Caco-2 (cell line): ENCODE measurements at regions not wholly inside any gene's neighbourhood (a gene's known extent, or its start where the extent isn't known, plus 50 kb on each side); places are given as distances from the start of the nearest gene placed in this dataset.
"Not testable (repeated sequence)": the region's sequence is repeated elsewhere in the genome, so short reads cannot be mapped to it uniquely, and the experiment has no call there.

Experiments used
- BruUV-seq: library from RNA; stranded (reverse); fragments of 400-500 nt; replicated peaks from 2 replicates; lab custom pipeline; 2021; lab: Mats Ljungman, UMichigan
- CTCF ChIA-PET: fragments of 300-600 bp; sonication (Branson Sonifier 250); formaldehyde crosslinking; loops from one replicate; lab custom pipeline; 2022; ENCODE audit warnings: antibody characterized with exemption; lab: Charles Lee
- POLR2A ChIA-PET: fragments of 300-600 bp; sonication (Branson Sonifier 250); formaldehyde crosslinking; loops from one replicate; lab custom pipeline; 2022; ENCODE audit warnings: antibody characterized with exemption; lab: Charles Lee
- DNase-seq, 2 experiments: peaks; one replicate each; pipeline versions ENCODE4 v3.0.0 to v3.0.0-alpha.2; 2020 to 2022
- H3K27me3 ChIP-seq: replicated peaks from 2 replicates; pipeline ENCODE4 v1.6.0; 2011; ENCODE audit warnings: low read length; ENCODE audit not compliant: control insufficient read depth, insufficient read depth
- H3K36me3 ChIP-seq: 2 replicates; pipeline ENCODE4 v1.5.1; 2011; ENCODE audit warnings: low read length; ENCODE audit not compliant: control insufficient read depth, insufficient read depth
- H3K4me1 ChIP-seq: fragments of 250-450 bp; sonication (Bioruptor Pico); 2 replicates; pipeline ENCODE4 v1.5.1; 2020; ENCODE audit warnings: mild to moderate bottlenecking
- H3K4me3 ChIP-seq: 2 replicates; pipeline ENCODE4 v1.5.1; 2011; ENCODE audit warnings: low read depth, mild to moderate bottlenecking, control low read depth, low read length
- H3K9me3 ChIP-seq: fragments of 250-450 bp; sonication (Bioruptor Pico); 2 replicates; pipeline ENCODE4 v1.5.1; 2020; ENCODE audit warnings: mild to moderate bottlenecking, moderate library complexity
- H3K27ac Mint-ChIP-seq: one replicate; pipeline ENCODE4 v1.8.0; 2022; ENCODE audit warnings: mixed read lengths; ENCODE audit not compliant: unreplicated experiment
- H3K27me3 Mint-ChIP-seq: one replicate; pipeline ENCODE4 v1.8.0; 2022; ENCODE audit warnings: mixed read lengths; ENCODE audit not compliant: insufficient read depth, unreplicated experiment
- H3K36me3 Mint-ChIP-seq: one replicate; pipeline ENCODE4 v1.8.0; 2022; ENCODE audit warnings: mild to moderate bottlenecking, mixed read lengths; ENCODE audit not compliant: insufficient read depth, unreplicated experiment
- H3K4me1 Mint-ChIP-seq: one replicate; pipeline ENCODE4 v1.8.0; 2022; ENCODE audit warnings: low read depth, mixed read lengths; ENCODE audit not compliant: unreplicated experiment
- H3K4me3 Mint-ChIP-seq: one replicate; pipeline ENCODE4 v1.8.0; 2022; ENCODE audit warnings: mild to moderate bottlenecking, moderate library complexity, mixed read lengths; ENCODE audit not compliant: unreplicated experiment
- H3K9me3 Mint-ChIP-seq: one replicate; pipeline ENCODE4 v1.8.0; 2022; ENCODE audit warnings: mixed read lengths; ENCODE audit not compliant: unreplicated experiment
- intact Hi-C: fragments of 100-400 bp; cut with micrococcal nuclease; formaldehyde crosslinking; loops from one replicate; pipeline ENCODE4 v1.10.0; 2022; ENCODE audit not compliant: unreplicated experiment
- TF ChIP-seq, protein P1 (sequence below), 2 experiments: fragments of 200-600 bp in 1 of 2; IDR thresholded peaks; 1 replicate in 1 of 2; 2 replicates in 1 of 2; pipeline versions ENCODE4 v1.5.1 to v1.8.0; 2011 to 2022; ENCODE audit warnings: antibody characterized with exemption in 1 of 2, control low read depth in 1 of 2, inconsistent platforms in 1 of 2, low read depth in 1 of 2, low read length in 1 of 2, mild to moderate bottlenecking in 1 of 2, moderate library complexity in 1 of 2; ENCODE audit not compliant: insufficient read depth in 1 of 2, severe bottlenecking in 1 of 2, unreplicated experiment in 1 of 2

DNA sequence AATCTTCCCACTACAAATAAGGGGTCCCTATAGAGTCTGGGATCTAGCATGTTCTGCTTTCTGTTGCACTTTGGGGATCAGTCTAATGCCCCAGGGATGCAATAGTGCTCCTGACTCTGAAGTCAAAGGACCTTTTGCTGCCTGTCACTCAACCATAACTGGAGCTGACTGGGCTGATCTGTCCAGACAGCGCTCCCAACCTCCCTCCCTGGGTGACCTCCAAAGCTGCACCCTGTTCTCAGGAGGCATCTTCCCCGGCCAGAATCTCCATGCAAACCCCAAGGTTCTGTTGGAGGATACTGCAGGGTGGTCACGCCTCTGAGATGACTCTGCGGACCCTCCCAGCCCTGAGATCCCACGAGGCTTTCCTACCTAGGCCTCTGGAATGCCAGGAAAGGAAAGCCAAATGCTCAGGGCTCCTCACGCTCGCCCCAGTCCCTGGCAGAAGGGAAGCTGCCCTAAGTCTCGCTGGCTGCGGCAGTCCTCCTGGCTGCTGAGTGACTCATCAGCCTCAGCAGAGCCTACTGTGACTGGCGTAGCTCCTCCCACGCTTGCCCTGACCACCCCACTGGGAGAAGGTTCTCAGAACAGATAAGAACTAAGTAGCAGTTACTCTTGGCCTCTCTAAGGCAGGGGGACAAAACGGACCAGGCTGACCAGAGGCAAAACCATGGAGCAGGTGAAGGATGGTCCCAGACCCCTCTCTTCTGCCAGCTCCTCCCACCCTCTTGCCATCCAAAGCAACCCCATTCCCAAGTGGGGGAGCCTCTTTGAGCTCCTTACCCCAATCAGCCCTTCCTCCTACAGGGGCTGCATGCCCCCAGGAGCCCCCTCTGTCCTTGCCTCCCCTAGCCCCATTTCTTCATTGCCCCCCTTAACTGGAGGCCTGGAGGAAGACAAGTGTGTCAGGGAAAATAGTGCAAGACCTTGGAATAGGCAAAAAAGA, 124.1 kb upstream of the TNRC6C start:
- Histone ChIP-seq H3K9me3 (no peaks in the 10 kb centered on the region), H3K4me1 (peaks cover 11% of the 10 kb centered on the region), H3K27me3 (no peaks in the 10 kb centered on the region), H3K36me3 (no peaks in the 10 kb centered on the region), H3K4me3 (no peak overlapping the region)
- Mint-ChIP-seq H3K9me3 (no peaks in the 10 kb centered on the region), H3K27me3 (no peaks in the 10 kb centered on the region), H3K4me3 (no peak overlapping the region), H3K4me1 (peaks cover 19% of the 10 kb centered on the region), H3K36me3 (no peaks in the 10 kb centered on the region), H3K27ac (no peak overlapping the region)
- intact Hi-C loops = no loop called here
- peak; percentile 50 to 74 for DNase-seq
- ChIA-PET POLR2A (interaction anchor here (1.0 kb wide), 1 partner anchor 124 kb away, joined by 6 read pairs; the partner anchor contains the start of gene TNRC6C), CTCF (interaction anchor here (0.9 kb wide), 2 partner anchors 14 to 124 kb away, joined by 3 to 4 read pairs; partner anchors contain the start of gene TNRC6C)
- no TSS peak for BruUV-seq
- TF ChIP-seq, protein P1, sequence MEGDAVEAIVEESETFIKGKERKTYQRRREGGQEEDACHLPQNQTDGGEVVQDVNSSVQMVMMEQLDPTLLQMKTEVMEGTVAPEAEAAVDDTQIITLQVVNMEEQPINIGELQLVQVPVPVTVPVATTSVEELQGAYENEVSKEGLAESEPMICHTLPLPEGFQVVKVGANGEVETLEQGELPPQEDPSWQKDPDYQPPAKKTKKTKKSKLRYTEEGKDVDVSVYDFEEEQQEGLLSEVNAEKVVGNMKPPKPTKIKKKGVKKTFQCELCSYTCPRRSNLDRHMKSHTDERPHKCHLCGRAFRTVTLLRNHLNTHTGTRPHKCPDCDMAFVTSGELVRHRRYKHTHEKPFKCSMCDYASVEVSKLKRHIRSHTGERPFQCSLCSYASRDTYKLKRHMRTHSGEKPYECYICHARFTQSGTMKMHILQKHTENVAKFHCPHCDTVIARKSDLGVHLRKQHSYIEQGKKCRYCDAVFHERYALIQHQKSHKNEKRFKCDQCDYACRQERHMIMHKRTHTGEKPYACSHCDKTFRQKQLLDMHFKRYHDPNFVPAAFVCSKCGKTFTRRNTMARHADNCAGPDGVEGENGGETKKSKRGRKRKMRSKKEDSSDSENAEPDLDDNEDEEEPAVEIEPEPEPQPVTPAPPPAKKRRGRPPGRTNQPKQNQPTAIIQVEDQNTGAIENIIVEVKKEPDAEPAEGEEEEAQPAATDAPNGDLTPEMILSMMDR (IDR thresholded peaks at IDR 0.05; ENCODE audit: insufficient read depth in 1 of 2, low read depth in 1 of 2, low read length in 1 of 2, severe bottlenecking in 1 of 2, unreplicated experiment in 1 of 2) = no peak

- Mint-ChIP-seq H3K36me3 (no peaks in the 10 kb centered on the region), H3K9me3 (no peaks in the 10 kb centered on the region), H3K27me3 (no peaks in the 10 kb centered on the region), H3K4me3 (no peak overlapping the region), H3K27ac (no peak overlapping the region), H3K4me1 (peaks cover 25% of the 10 kb centered on the region)
- no peaks in the 10 kb centered on the region for H3K36me3 ChIP-seq
- peak in 1 of 2 experiments; percentile 9 for DNase-seq
- H3K4me3 ChIP-seq = no peak overlapping the region
- no peaks in the 10 kb centered on the region for H3K27me3 ChIP-seq
- intact Hi-C loops = no loop called here
- H3K9me3 ChIP-seq = no peaks in the 10 kb centered on the region
- POLR2A ChIA-PET = no interaction called here
- H3K4me1 ChIP-seq = peaks cover 26% of the 10 kb centered on the region
- CTCF ChIA-PET = no interaction called here
- no TSS peak for BruUV-seq
- TF ChIP-seq, protein P1 (IDR thresholded peaks at IDR 0.05; ENCODE audit: insufficient read depth in 1 of 2, low read depth in 1 of 2, low read length in 1 of 2, severe bottlenecking in 1 of 2, unreplicated experiment in 1 of 2) = no peak
These were observed 121.9 kb upstream of the TNRC6C start for GRCh38 chr17:77836557-77837041.

DNA sequence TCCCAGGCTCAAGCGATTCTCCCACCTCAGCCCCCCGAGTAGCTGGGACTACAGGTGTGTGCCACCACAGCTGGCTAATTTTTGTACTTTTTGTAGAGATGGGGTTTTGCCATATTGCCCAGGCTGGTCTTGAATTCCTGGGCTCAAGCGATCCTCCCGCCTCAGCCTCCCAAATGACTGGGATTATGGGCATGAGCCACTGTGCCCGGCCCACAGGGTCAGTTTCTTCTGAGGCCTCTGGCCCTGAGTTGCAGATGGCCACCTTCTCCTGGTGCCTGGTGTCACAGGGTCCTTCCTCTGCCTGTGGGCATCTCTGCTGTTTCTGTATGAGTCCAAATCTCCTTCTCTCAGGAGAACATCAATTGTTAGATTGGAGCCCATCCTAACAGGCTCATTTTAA, 121.4 kb upstream of the TNRC6C start:
- H3K27me3 ChIP-seq, H3K9me3 ChIP-seq, H3K27me3 Mint-ChIP-seq, BruUV-seq, H3K4me3 ChIP-seq, H3K4me3 Mint-ChIP-seq, CTCF ChIA-PET, intact Hi-C loops, H3K36me3 Mint-ChIP-seq, H3K27ac Mint-ChIP-seq, H3K36me3 ChIP-seq, POLR2A ChIA-PET, H3K9me3 Mint-ChIP-seq: not testable (repeated sequence)
- peak in 1 of 2 experiments; percentile 6 for DNase-seq
- H3K4me1 ChIP-seq = peaks cover 26% of the 10 kb centered on the region
- H3K4me1 Mint-ChIP-seq = peaks cover 25% of the 10 kb centered on the region
